T-cell (primary cell): ENCODE measurements at regions not wholly inside any gene's neighbourhood (a gene's known extent, or its start where the extent isn't known, plus 50 kb on each side); places are given as distances from the start of the nearest gene placed in this dataset.

ENCODE experiments used
- ATAC-seq, 4 experiments: fragments of 200-7000 bp in 3 of 4; fragments of 150-1000 bp in 1 of 4; cut with Tn5 transposase; replicated peaks in 1 of 4; 1 replicate in 3 of 4; 2 replicates in 1 of 4; pipeline ENCODE4 v1.10.0; 2021; ENCODE audit warnings: moderate library complexity in 3 of 4, mild to moderate bottlenecking in 2 of 4, moderate number of reproducible peaks in 1 of 4
- CTCF ChIA-PET, 2 donors: fragments of 300-600 bp; sonication (Branson Sonifier 250); formaldehyde crosslinking; loops; one replicate each; lab custom pipeline; 2022; ENCODE audit warnings: antibody characterized with exemption in 2 of 2; lab: Charles Lee
- POLR2A ChIA-PET, 2 donors: fragments of 300-600 bp; sonication (Branson Sonifier 250); formaldehyde crosslinking; loops; one replicate each; lab custom pipeline; 2022; ENCODE audit warnings: antibody characterized with exemption in 2 of 2; lab: Charles Lee
- DNase-seq, 35 experiments: peaks; one replicate each; pipeline versions ENCODE4 v3.0.0 to v3.0.0-alpha.2; 2013 to 2023
- H3K27ac ChIP-seq: one replicate; pipeline ENCODE4 v1.5.1; 2013; ENCODE audit warnings: low read length
- H3K27me3 ChIP-seq, 2 experiments: replicated peaks in 1 of 2; 1 replicate in 1 of 2; 2 replicates in 1 of 2; pipeline versions ENCODE4 v1.6.1 to v1.7.0; 2013; ENCODE audit warnings: low read length in 1 of 2, mixed read lengths in 1 of 2; ENCODE audit not compliant: control insufficient read depth in 2 of 2, insufficient read depth in 2 of 2; ENCODE audit errors: extremely low read depth in 1 of 2
- H3K36me3 ChIP-seq, 2 donors: 1 replicate in 1 of 2; 2 replicates in 1 of 2; pipeline versions ENCODE4 v1.6.1 to v1.7.0; 2013; ENCODE audit warnings: low read length in 1 of 2; ENCODE audit not compliant: control insufficient read depth in 2 of 2, insufficient read depth in 1 of 2; ENCODE audit errors: extremely low read depth in 1 of 2
- H3K4me1 ChIP-seq, 2 experiments: 1 replicate in 1 of 2; 2 replicates in 1 of 2; pipeline versions ENCODE4 v1.6.1 to v1.7.0; 2013; ENCODE audit warnings: low read length in 2 of 2, mixed read lengths in 1 of 2; ENCODE audit not compliant: insufficient read depth in 2 of 2, control insufficient read depth in 1 of 2; ENCODE audit errors: extremely low read depth in 1 of 2
- H3K4me3 ChIP-seq, 2 donors: 1 replicate in 1 of 2; 2 replicates in 1 of 2; pipeline versions ENCODE4 v1.5.1 to v1.7.0; 2013; ENCODE audit warnings: mild to moderate bottlenecking in 2 of 2, low read length in 1 of 2, moderate library complexity in 1 of 2; ENCODE audit not compliant: control insufficient read depth in 1 of 2; ENCODE audit errors: extremely low read depth in 1 of 2
- H3K9me3 ChIP-seq: 2 replicates; pipeline ENCODE4 v1.7.0; 2013
- H3K27ac Mint-ChIP-seq, 2 donors: one replicate each; pipeline ENCODE4 v1.8.0; 2020 to 2021; ENCODE audit warnings: mild to moderate bottlenecking in 2 of 2, mixed read lengths in 2 of 2
- H3K27me3 Mint-ChIP-seq, 2 donors: one replicate each; pipeline ENCODE4 v1.8.0; 2021 to 2022; ENCODE audit warnings: mixed read lengths in 2 of 2
- H3K36me3 Mint-ChIP-seq: one replicate; pipeline ENCODE4 v1.8.0; 2021; ENCODE audit warnings: mixed read lengths
- H3K4me1 Mint-ChIP-seq, 3 donors: one replicate each; pipeline ENCODE4 v1.8.0; 2020 to 2022; ENCODE audit warnings: mixed read lengths in 3 of 3, mild to moderate bottlenecking in 1 of 3
- H3K4me3 Mint-ChIP-seq, 3 donors: one replicate each; pipeline ENCODE4 v1.8.0; 2020 to 2022; ENCODE audit warnings: mild to moderate bottlenecking in 3 of 3, mixed read lengths in 3 of 3, moderate library complexity in 3 of 3
- H3K9me3 Mint-ChIP-seq, 3 donors: one replicate each; pipeline ENCODE4 v1.8.0; 2020 to 2022; ENCODE audit warnings: mixed read lengths in 3 of 3
- WGBS: methylation state at CpG from one replicate; pipeline ENCODE4 v1.1.5; 2013; ENCODE audit warnings: missing lambda C conversion rate; ENCODE audit not compliant: insufficient coverage; 5-methylcytosine and 5-hydroxymethylcytosine counted together

DNA sequence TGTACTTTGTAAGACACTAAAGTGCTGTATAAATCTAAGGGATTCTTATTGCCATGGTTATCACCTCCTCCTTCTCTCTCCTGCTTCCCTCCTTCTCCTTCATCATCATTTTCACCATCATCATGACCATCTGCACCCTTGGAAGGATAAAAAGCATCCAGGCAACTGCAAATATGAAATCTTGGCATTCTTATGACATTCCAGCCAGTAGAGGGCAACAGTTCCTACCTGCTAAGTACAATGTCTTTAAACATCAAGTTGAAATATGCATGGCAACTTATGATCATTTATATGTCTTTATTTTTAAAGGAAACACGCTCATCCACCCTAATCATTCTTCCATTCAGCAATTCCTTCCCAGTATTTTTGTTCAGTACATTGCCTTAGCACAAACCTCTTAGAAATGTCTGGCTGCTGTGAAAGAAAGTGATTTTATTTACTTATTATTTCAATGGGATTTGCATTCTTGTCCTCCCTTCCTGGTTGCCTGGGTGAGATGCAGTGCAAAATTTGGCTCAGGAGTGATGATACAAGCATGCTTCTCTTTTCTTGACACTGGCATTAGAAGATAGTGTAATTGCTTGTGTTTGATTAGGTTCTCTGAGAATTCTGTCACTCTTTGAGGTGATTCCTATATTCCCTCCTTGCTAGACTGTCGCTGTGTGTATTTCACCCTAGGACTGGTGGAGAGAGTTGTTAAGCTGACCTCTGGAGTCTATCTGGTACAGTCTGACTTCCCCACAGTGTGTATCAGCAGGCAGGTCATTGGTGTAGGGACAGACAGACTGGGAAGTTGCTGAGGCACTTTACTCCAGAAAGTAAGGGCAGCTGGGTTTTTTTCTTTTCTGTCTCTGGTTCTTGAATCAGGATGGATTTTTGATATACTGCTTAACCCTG lies 188.5 kb upstream of the BMPER start:
- H3K27me3 ChIP-seq, result no peaks in the 10 kb centered on the region
- no peak overlapping the region for H3K27ac Mint-ChIP-seq
- ATAC-seq (no peak), DNase-seq (no peak)
- no peaks in the 10 kb centered on the region for H3K4me1 ChIP-seq
- no peaks in the 10 kb centered on the region for H3K4me1 Mint-ChIP-seq
- H3K36me3 Mint-ChIP-seq, result peaks cover 13% of the 10 kb centered on the region
- no peaks in the 10 kb centered on the region for H3K9me3 ChIP-seq
- POLR2A ChIA-PET, result no interaction called here
- CTCF ChIA-PET, result no interaction called here
- H3K27ac ChIP-seq, result no peak overlapping the region
- H3K27me3 Mint-ChIP-seq, result no peaks in the 10 kb centered on the region
- WGBS, result no CpG with 5 or more reads among the region's 2 CpGs
- H3K9me3 Mint-ChIP-seq, result peaks cover 3% of the 10 kb centered on the region in 3 donors
- H3K36me3 ChIP-seq, result no peaks in the 10 kb centered on the region
- H3K4me3 Mint-ChIP-seq, result no peak overlapping the region
- no peak overlapping the region for H3K4me3 ChIP-seq

DNA sequence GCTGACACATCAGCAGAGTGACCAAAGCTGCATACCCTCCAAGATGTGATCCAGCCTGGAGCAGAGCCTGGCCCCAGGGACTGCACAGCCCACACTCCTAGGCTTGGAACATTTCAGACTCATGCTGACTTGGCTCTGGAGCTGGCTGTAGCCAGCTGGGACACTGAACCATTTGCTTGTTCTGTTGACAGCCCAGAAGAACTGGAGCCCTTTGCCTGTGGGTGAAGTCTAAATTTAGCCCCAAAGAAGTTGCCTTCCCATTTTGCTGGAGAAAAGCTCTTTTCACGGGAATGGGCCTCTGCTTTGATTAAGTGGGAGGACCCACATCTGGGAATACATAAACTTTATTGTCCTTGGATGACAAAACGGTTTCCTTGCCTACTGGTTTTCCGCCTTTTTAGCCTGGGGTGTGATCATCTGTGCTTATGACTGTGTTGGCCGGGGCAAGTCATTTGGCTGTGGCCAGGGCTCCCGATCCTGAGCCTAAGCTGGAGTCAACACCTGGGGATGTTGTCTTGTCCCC lies 186.2 kb upstream of the BMPER start:
- CTCF ChIA-PET, result no interaction called here
- DNase-seq (no peak), ATAC-seq (no peak)
- no peaks in the 10 kb centered on the region for H3K27me3 Mint-ChIP-seq
- H3K27ac Mint-ChIP-seq, result no peak overlapping the region
- H3K9me3 ChIP-seq, result no peaks in the 10 kb centered on the region
- no peak overlapping the region for H3K27ac ChIP-seq
- no peak overlapping the region for H3K4me3 ChIP-seq
- 84% methylated on average over 4 of the region's 5 CpGs for WGBS
- H3K4me1 Mint-ChIP-seq, result no peaks in the 10 kb centered on the region
- POLR2A ChIA-PET, result no interaction called here
- peaks cover 3% of the 10 kb centered on the region in 3 donors for H3K9me3 Mint-ChIP-seq
- no peaks in the 10 kb centered on the region for H3K27me3 ChIP-seq
- no peaks in the 10 kb centered on the region for H3K36me3 ChIP-seq
- peaks cover 17% of the 10 kb centered on the region for H3K36me3 Mint-ChIP-seq
- H3K4me3 Mint-ChIP-seq, result no peak overlapping the region
- no peaks in the 10 kb centered on the region for H3K4me1 ChIP-seq

DNA sequence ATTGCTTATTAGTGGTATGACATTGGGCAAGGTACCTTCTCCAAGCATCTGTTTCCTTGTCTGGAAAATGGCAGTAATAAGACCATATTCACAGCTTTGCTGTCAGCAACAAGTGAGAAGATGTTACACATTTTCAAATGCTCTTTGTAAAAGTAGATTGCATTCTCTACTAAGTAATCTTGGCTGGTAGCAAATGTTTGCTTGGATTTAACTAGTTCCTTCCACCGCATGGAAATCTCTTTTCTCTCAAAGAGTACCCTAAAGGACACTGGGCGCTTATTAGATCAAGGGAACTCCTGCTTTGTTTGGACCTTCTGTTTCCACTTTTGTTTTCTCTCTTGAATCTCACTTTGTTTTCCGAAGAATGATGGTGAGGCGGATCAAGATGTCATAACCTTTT lies 185.2 kb upstream of the BMPER start:
- H3K27me3 Mint-ChIP-seq, result no peaks in the 10 kb centered on the region
- no peak overlapping the region for H3K27ac ChIP-seq
- H3K9me3 ChIP-seq, result no peaks in the 10 kb centered on the region
- H3K36me3 ChIP-seq, result no peaks in the 10 kb centered on the region
- WGBS, result 80% methylated on average over 2 of the region's 4 CpGs
- no peak for ATAC-seq
- H3K36me3 Mint-ChIP-seq, result peaks cover 15% of the 10 kb centered on the region
- POLR2A ChIA-PET, result no interaction called here
- H3K4me3 ChIP-seq, result no peak overlapping the region
- no peaks in the 10 kb centered on the region for H3K4me1 ChIP-seq
- CTCF ChIA-PET, result no interaction called here
- no peak overlapping the region for H3K4me3 Mint-ChIP-seq
- no peak overlapping the region for H3K27ac Mint-ChIP-seq
- DNase-seq, result no peak
- no peaks in the 10 kb centered on the region for H3K27me3 ChIP-seq
- H3K9me3 Mint-ChIP-seq, result peaks cover 3% of the 10 kb centered on the region in 3 donors
- H3K4me1 Mint-ChIP-seq, result no peaks in the 10 kb centered on the region

DNA sequence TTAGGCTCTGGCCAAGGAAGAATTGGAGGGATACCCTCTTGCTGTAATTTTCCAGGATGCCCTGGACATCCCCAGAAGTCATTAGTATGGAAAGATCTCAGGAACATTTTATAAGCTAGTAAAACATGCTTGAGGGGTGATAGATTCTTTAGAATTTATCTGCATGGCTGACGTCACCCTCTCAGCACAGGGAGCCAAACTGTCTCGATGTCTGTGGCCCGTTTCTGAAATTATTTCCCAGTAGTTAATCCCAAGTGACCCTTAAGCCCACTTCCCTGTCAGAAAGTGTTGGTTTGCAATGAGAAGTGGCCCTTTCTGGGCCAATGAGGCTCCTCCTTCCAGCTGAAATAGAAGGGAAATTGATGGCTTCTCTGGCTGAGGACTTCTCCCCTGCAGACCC lies 184.5 kb upstream of the BMPER start:
- Histone ChIP-seq H3K4me1 (no peaks in the 10 kb centered on the region), H3K36me3 (no peaks in the 10 kb centered on the region), H3K4me3 (no peak overlapping the region), H3K27ac (no peak overlapping the region), H3K27me3 (no peaks in the 10 kb centered on the region), H3K9me3 (no peaks in the 10 kb centered on the region)
- DNase-seq, result no peak
- no peaks in the 10 kb centered on the region for H3K4me1 Mint-ChIP-seq
- no peak overlapping the region for H3K4me3 Mint-ChIP-seq
- peaks cover 3% of the 10 kb centered on the region in 3 donors for H3K9me3 Mint-ChIP-seq
- ChIA-PET POLR2A (no interaction called here), CTCF (no interaction called here)
- H3K27me3 Mint-ChIP-seq, result no peaks in the 10 kb centered on the region
- WGBS, result no CpG with 5 or more reads among the region's 3 CpGs
- no peak overlapping the region for H3K27ac Mint-ChIP-seq
- H3K36me3 Mint-ChIP-seq, result peaks cover 11% of the 10 kb centered on the region
- ATAC-seq, result no peak

DNA sequence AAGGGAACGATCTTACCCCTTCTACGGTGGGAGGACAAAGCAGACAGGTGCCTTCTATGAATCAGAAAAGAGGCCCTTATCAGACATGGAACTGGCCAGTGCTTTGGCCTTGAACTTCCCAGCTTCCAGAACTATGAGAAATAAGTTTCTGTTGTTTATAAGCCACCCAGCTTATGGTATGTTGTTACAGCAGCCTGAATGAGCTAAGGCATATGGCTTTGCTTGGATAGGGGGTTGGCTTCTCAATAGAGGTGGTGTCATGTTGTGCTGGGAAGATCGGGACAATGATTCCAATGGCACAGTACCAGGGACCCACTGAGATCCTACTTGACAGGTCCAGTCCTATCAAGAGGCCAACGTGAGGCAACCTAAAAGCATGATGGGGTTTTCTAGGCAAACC lies 183.4 kb upstream of the BMPER start:
- no peak overlapping the region for H3K4me3 ChIP-seq
- ChIA-PET POLR2A (no interaction called here), CTCF (no interaction called here)
- no peaks in the 10 kb centered on the region for H3K4me1 Mint-ChIP-seq
- no peaks in the 10 kb centered on the region for H3K9me3 ChIP-seq
- H3K27ac ChIP-seq, result no peak overlapping the region
- H3K36me3 ChIP-seq, result no peaks in the 10 kb centered on the region
- H3K9me3 Mint-ChIP-seq, result peaks cover 3% of the 10 kb centered on the region in 3 donors
- H3K27ac Mint-ChIP-seq, result no peak overlapping the region
- DNase-seq, result no peak
- H3K36me3 Mint-ChIP-seq, result peaks cover 11% of the 10 kb centered on the region
- no peaks in the 10 kb centered on the region for H3K4me1 ChIP-seq
- no peaks in the 10 kb centered on the region for H3K27me3 Mint-ChIP-seq
- ATAC-seq, result no peak
- H3K27me3 ChIP-seq, result no peaks in the 10 kb centered on the region
- WGBS, result 57% methylated on average over 2 of the region's 4 CpGs
- no peak overlapping the region for H3K4me3 Mint-ChIP-seq

- peaks cover 11% of the 10 kb centered on the region for H3K36me3 Mint-ChIP-seq
- H3K27me3 Mint-ChIP-seq, result no peaks in the 10 kb centered on the region
- 90% methylated on average over 8 of the region's 15 CpGs for WGBS
- no peaks in the 10 kb centered on the region for H3K27me3 ChIP-seq
- no peaks in the 10 kb centered on the region for H3K4me1 ChIP-seq
- no peaks in the 10 kb centered on the region for H3K4me1 Mint-ChIP-seq
- H3K4me3 ChIP-seq, result no peak overlapping the region
- ChIA-PET CTCF (no interaction called here), POLR2A (no interaction called here)
- DNase-seq (no peak), ATAC-seq (no peak)
- H3K27ac ChIP-seq, result no peak overlapping the region
- H3K36me3 ChIP-seq, result no peaks in the 10 kb centered on the region
- no peak overlapping the region for H3K4me3 Mint-ChIP-seq
- no peak overlapping the region for H3K27ac Mint-ChIP-seq
- peaks cover 3% of the 10 kb centered on the region in 3 donors for H3K9me3 Mint-ChIP-seq
- no peaks in the 10 kb centered on the region for H3K9me3 ChIP-seq
These were observed 182.8 kb upstream of the BMPER start for GRCh38 chr7:33722383-33723101.
